Spinal cord (tissue), 9 donors: ENCODE measurements at regions not wholly inside any gene's neighbourhood (a gene's known extent, or its start where the extent isn't known, plus 50 kb on each side); places are given as distances from the start of the nearest gene placed in this dataset.

Experiments
- DNase-seq, 6 donors: peaks; one replicate each; pipeline versions ENCODE4 v3.0.0 to v3.0.0-alpha.2; 2013 to 2015; ENCODE audit warnings: low spot score in 6 of 6, low read depth in 4 of 6
- H3K27ac ChIP-seq: one replicate; pipeline ENCODE4 v1.5.1; 2013; ENCODE audit warnings: low read depth, low read length, control low read depth
- H3K27me3 ChIP-seq: one replicate; pipeline ENCODE4 v1.6.1; 2013; ENCODE audit warnings: low read length; ENCODE audit not compliant: control insufficient read depth, insufficient read depth
- H3K36me3 ChIP-seq: one replicate; pipeline ENCODE4 v1.6.1; 2013; ENCODE audit warnings: low read length; ENCODE audit not compliant: control insufficient read depth, insufficient read depth
- H3K4me1 ChIP-seq: one replicate; pipeline ENCODE4 v1.6.1; 2013; ENCODE audit warnings: low read length; ENCODE audit not compliant: control insufficient read depth, insufficient read depth
- H3K4me3 ChIP-seq: one replicate; pipeline ENCODE4 v1.5.1; 2013; ENCODE audit warnings: low read depth, low read length, control low read depth
- H3K9me3 ChIP-seq: one replicate; pipeline ENCODE4 v1.6.1; 2013; ENCODE audit warnings: low read length; ENCODE audit not compliant: control insufficient read depth, insufficient read depth
- WGBS: methylation state at CpG from one replicate; pipeline ENCODE4 v1.1.5; 2013; ENCODE audit warnings: missing lambda C conversion rate; ENCODE audit not compliant: insufficient coverage; 5-methylcytosine and 5-hydroxymethylcytosine counted together
- donor health status: healthy.

DNA sequence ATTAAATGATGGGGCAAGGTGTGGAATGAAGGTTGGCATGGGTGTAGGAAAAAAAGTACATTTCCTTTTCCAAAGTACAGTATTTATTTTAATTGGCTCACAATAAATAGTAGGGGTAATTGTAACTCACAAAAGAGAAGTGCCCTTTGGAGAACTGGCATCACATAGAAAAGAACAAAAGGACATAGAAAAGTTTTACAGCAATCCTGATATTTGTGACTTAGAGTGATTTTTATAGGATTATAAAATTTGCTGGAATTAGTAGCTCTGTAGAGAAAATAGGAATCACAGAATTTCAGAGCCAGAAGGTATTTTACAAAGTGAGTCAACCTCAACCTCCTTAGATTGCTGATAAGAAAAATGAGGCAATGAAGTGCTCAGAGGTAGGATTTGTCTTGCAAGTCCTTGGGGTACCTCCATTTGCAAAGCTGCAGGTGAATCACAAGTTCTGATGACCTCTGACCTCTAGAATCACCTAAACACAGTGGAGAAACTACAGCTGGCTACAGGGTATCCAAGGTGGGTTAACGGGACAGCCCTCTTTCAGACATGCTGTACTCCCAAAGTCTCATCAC is 133.6 kb downstream of the SOCS6 start:
- no CpG with 5 or more reads among the region's 1 CpG for WGBS
- H3K36me3 ChIP-seq: no peaks in the 10 kb centered on the region
- H3K9me3 ChIP-seq: no peaks in the 10 kb centered on the region
- H3K27ac ChIP-seq: no peak overlapping the region
- no peaks in the 10 kb centered on the region for H3K4me1 ChIP-seq
- no peaks in the 10 kb centered on the region for H3K27me3 ChIP-seq
- no peak for DNase-seq
- no peak overlapping the region for H3K4me3 ChIP-seq

DNA sequence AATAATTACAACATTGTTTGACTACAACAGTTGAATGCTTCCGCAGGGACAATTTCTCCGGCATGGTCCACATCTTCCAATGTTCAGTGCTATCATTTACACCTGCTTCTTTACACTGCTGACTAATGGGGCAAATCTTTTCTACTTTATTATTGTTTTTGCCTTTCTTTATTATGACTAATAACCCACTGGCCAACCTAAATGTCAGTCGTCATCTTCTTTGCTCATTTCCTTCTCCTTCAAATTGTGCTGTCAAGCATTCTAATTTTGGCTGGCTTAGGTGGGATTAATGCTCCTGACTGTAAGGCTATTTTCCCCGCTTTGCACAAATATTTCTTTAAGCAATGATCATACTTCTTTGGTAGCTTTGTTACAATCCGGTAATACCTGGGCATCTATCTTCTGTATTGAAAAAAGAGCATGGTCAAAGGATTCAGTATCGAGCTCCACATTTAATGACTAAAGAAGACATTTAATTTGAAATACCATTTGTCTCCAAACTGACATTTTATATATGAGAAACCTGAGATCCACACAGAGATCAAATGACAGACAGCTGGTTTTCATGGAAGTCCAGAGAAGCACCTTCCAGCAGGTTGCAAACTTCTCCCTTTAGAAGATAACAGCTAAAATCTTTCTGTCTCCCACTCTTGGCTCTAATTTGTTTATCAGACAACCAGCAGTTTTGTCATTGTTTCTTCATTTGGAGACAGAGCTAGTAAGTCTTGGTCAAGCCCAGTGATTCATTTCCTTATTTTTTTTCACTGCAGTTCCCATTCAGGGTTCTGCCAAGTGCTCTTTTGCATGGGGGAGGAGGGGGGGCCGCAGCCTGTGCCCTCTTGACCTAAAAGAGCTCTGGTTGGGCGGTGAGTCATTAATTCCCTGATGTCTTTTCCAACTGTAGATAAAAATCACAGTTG is 132.9 kb downstream of the SOCS6 start:
- Histone ChIP-seq H3K4me1 (no peaks in the 10 kb centered on the region), H3K9me3 (no peaks in the 10 kb centered on the region), H3K27me3 (no peaks in the 10 kb centered on the region), H3K36me3 (no peaks in the 10 kb centered on the region), H3K4me3 (no peak overlapping the region), H3K27ac (no peak overlapping the region)
- DNase-seq: no peak
- WGBS: 20% methylated on average over 1 of the region's 8 CpGs

DNA sequence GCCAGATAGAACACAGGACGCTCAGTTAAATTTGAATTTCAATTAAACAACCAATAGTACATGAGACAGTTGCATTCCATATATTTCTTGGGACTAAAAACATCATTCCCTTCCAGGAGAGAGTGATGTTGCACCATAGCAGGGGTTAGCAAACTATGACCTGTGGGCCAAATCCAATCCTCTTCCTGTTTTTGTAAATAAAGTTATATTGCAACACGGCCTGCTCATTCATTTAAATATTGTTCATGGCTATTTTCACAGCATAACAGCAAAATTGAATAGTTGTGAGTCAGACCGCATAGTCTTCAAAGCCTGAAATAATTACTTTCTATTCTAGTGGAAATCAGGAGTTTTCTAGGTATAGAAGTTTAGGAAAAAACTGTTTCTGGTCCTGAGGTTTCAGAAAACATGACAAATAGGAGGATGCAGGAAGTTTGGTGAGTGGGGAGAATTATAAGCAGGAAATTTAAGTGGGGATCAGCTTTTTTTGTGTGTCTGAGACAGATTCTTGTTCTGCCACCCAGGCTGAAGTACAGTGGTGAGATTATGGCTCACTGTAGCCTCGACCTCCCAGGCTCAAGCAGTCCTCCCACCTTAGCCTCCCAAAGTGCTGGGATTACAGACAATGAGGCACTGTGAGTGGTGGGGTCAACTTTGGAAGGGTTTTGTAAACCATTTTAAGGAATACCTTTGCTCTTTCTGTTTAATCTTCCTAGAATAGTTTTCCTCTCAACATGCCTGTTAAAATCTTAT is 131.5 kb downstream of the SOCS6 start:
- no peak for DNase-seq
- Histone ChIP-seq H3K36me3 (no peaks in the 10 kb centered on the region), H3K4me1 (no peaks in the 10 kb centered on the region), H3K27me3 (no peaks in the 10 kb centered on the region), H3K27ac (no peak overlapping the region), H3K4me3 (no peak overlapping the region), H3K9me3 (no peaks in the 10 kb centered on the region)
- WGBS: no CpG with 5 or more reads among the region's 4 CpGs

DNA sequence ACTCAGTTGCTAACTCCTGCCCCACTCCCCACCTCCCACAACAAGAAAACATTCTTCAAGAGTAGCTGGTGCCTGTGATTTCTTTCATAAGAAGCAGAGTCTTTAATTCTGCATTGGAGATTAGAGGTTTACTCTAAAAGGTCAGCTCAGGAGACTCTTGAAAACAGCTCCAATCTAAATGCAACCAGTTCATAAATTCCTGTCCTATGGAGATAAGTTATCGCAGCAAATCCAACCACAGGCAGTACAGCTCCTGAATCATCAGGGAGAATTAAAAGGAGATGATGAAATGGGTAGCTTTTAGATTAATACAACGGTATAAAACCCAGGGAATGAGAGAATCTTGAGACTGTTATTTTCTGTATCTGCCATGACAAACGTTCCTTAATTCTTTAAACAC is 130.7 kb downstream of the SOCS6 start:
- Histone ChIP-seq H3K9me3 (no peaks in the 10 kb centered on the region), H3K27me3 (no peaks in the 10 kb centered on the region), H3K27ac (no peak overlapping the region), H3K36me3 (no peaks in the 10 kb centered on the region), H3K4me1 (no peaks in the 10 kb centered on the region), H3K4me3 (no peak overlapping the region)
- WGBS: no CpG with 5 or more reads among the region's 3 CpGs
- DNase-seq: no peak

DNA sequence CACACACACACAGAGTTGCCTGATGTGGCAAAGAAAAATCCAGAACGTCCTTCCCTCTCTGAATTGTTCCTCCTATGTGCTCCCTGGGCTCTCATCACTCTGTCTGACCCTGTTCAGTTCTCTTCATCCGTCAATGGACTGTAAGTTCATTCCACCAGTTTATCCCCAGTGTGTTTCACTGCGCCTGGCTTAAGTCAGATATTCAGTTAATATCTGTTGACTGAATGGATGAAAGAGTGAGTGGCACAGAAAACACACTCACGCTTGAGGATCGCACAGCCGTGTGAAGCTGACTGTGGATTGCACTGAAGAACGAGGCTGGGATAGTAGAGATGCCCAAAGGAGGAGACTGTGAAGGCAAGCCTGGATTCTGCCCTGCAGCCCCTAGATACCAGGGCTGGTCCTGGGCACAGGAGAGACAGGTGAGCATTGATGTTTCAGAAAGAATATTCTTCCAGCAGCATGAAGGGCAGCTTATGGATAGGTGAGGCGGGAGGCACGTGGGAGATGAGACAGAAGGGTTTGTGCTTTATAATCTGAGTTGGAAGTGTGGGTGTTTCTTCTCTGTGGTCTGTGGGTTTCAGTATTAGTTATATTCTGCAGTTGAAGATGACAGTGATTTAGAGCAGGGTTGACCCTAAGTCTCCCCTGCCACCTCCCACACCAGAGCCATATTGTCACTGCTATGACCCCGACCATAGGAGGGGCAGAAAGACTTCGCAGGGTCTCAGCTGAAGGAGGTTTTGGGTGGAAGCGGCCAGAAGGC is 129.9 kb downstream of the SOCS6 start:
- H3K4me3 ChIP-seq: no peak overlapping the region
- no peak overlapping the region for H3K27ac ChIP-seq
- no peak for DNase-seq
- H3K36me3 ChIP-seq: no peaks in the 10 kb centered on the region
- H3K4me1 ChIP-seq: no peaks in the 10 kb centered on the region
- no peaks in the 10 kb centered on the region for H3K9me3 ChIP-seq
- 85% methylated on average over 8 of the region's 12 CpGs for WGBS
- no peaks in the 10 kb centered on the region for H3K27me3 ChIP-seq

DNA sequence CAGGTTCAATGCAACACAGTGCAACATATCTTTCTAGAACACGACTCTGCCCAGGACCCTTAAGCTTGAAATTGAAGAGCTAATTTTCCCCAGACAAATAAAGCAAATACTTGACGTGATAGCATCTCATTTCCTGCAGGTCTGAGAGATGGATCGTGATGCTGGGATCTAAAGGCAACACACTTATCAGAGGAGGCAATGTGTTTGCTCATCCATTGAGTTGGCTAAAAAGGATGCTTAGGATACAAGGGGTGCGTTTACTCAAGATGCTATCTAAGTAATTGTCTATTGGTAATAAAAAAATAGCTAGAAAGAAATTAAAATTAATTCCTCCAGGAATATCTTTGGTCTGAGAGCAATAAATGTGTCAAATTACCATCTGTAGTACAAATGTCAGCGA is 129.0 kb downstream of the SOCS6 start:
- peak in 1 of 6 donors; percentile 10 for DNase-seq
- WGBS: 84% methylated on average over 3 of the region's 5 CpGs

DNA sequence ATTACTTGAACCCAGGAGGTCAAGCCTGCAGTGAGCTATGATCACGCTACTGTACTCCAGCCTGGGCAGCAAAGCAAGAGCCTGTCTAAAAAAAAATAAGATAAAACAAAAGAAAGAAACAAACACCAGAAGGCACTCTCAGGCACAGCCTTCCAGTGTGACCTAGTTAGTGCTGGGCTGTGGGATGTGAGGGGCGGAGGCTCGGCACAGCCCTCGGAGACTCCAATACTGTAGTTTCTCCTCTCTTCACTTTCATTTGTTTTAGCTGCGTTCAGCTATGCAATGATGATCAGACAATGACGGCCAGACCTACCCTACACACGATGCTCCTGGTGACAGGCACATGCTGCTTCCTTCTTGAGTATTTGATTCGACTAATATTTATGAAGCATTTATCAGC is 127.7 kb downstream of the SOCS6 start:
- 84% methylated on average over 7 of the region's 8 CpGs for WGBS
- H3K4me3 ChIP-seq: no peak overlapping the region
- no peak overlapping the region for H3K27ac ChIP-seq
- no peaks in the 10 kb centered on the region for H3K9me3 ChIP-seq
- H3K27me3 ChIP-seq: no peaks in the 10 kb centered on the region
- no peaks in the 10 kb centered on the region for H3K36me3 ChIP-seq
- H3K4me1 ChIP-seq: no peaks in the 10 kb centered on the region
- no peak for DNase-seq

More for the DNA sequence above, 129.0 kb downstream of the SOCS6 start:
- H3K27me3 ChIP-seq: no peaks in the 10 kb centered on the region
- H3K36me3 ChIP-seq: no peaks in the 10 kb centered on the region
- H3K4me1 ChIP-seq: no peaks in the 10 kb centered on the region
- H3K9me3 ChIP-seq: no peaks in the 10 kb centered on the region
- H3K27ac ChIP-seq: no peak overlapping the region
- H3K4me3 ChIP-seq: no peak overlapping the region

DNA sequence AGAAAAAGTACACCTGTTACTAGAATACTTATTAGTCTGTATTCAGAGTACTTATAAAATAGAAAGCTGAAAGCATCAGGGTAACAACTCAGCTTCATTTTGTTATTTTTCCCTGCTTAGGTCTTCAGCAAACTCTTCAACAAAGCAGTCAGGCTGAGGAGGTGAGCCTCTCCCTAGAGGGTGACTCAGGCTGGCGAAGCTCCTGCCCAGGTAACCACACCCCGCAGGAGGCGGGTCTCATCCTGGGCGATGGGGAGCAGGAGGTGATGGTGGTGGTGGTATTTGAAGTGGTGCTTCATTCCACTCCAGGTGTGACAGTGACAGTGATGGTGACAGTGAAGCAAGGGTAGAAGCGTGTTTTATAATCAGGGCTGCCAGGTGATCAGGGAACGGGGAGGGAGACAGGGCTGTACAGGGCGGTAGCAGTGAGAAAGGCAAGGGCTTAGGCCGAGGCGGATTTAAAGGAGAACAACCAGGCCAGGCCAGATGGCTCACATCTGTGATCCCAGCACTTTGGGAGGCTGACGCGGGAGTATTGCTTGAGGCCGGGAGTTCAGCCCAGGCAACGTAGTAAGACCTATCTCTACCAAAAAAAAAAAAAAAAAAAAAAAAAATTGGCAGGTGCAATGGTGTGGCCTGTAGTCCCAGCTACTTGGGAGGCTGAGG is 127.1 kb downstream of the SOCS6 start:
- Histone ChIP-seq H3K36me3 (no peaks in the 10 kb centered on the region), H3K4me3 (no peak overlapping the region), H3K27ac (no peak overlapping the region), H3K9me3 (no peaks in the 10 kb centered on the region), H3K4me1 (no peaks in the 10 kb centered on the region), H3K27me3 (no peaks in the 10 kb centered on the region)
- no peak for DNase-seq
- WGBS: 86% methylated on average over 9 of the region's 13 CpGs
